IgD-negative memory B cell (primary cell): ENCODE measurements at regions not wholly inside any gene's neighbourhood (a gene's known extent, or its start where the extent isn't known, plus 50 kb on each side); places are given as distances from the start of the nearest gene placed in this dataset.
"Not testable (repeated sequence)": the region's sequence is repeated elsewhere in the genome, so short reads cannot be mapped to it uniquely, and the experiment has no call there.

Experiments used
- H3K27ac Mint-ChIP-seq, 3 donors: one replicate each; pipeline ENCODE4 v1.8.0; 2020 to 2022; ENCODE audit warnings: mild to moderate bottlenecking in 3 of 3, mixed read lengths in 3 of 3, moderate library complexity in 1 of 3
- H3K27me3 Mint-ChIP-seq: one replicate; pipeline ENCODE4 v1.8.0; 2021; ENCODE audit warnings: mixed read lengths
- H3K36me3 Mint-ChIP-seq: one replicate; pipeline ENCODE4 v1.8.0; 2020; ENCODE audit warnings: mild to moderate bottlenecking, mixed read lengths
- H3K4me1 Mint-ChIP-seq, 3 donors: one replicate each; pipeline ENCODE4 v1.8.0; 2020 to 2022; ENCODE audit warnings: mixed read lengths in 3 of 3, mild to moderate bottlenecking in 1 of 3
- H3K4me3 Mint-ChIP-seq, 4 donors: one replicate each; pipeline ENCODE4 v1.8.0; 2020 to 2022; ENCODE audit warnings: mild to moderate bottlenecking in 4 of 4, mixed read lengths in 4 of 4, moderate library complexity in 3 of 4
- H3K9me3 Mint-ChIP-seq, 3 donors: one replicate each; pipeline ENCODE4 v1.8.0; 2020 to 2021; ENCODE audit warnings: mixed read lengths in 3 of 3, mild to moderate bottlenecking in 1 of 3

- H3K36me3 Mint-ChIP-seq = no peaks in the 10 kb centered on the region
- H3K9me3 Mint-ChIP-seq = peaks cover 0 to 2% (median 2%) of the 10 kb centered on the region in 3 donors
- H3K4me3 Mint-ChIP-seq = no peak overlapping the region
- H3K27me3 Mint-ChIP-seq = no peaks in the 10 kb centered on the region
- H3K27ac Mint-ChIP-seq = no peak overlapping the region
- H3K4me1 Mint-ChIP-seq = peaks cover 0 to 1% (median 0%) of the 10 kb centered on the region in 3 donors
Measured at GRCh38 chr1:209162651-209163050, 420.9 kb upstream of the CAMK1G start.

GRCh38 chr1:209168204-209168603 lies 415.3 kb upstream of the CAMK1G start:
- Mint-ChIP-seq H3K4me1 (peaks cover 0 to 1% (median 0%) of the 10 kb centered on the region in 3 donors), H3K27ac (no peak overlapping the region), H3K27me3 (no peaks in the 10 kb centered on the region), H3K36me3 (no peaks in the 10 kb centered on the region), H3K4me3 (no peak overlapping the region), H3K9me3 (peaks cover 0 to 7% (median 3%) of the 10 kb centered on the region in 3 donors)

- H3K36me3 Mint-ChIP-seq = no peaks in the 10 kb centered on the region
- no peaks in the 10 kb centered on the region for H3K27me3 Mint-ChIP-seq
- peaks cover 0 to 1% (median 0%) of the 10 kb centered on the region in 3 donors for H3K4me1 Mint-ChIP-seq
- H3K9me3 Mint-ChIP-seq = peaks cover 2 to 10% (median 3%) of the 10 kb centered on the region in 3 donors
- no peak overlapping the region for H3K27ac Mint-ChIP-seq
- H3K4me3 Mint-ChIP-seq = no peak overlapping the region
Measured at GRCh38 chr1:209171151-209171550, 412.4 kb upstream of the CAMK1G start.

- no peak overlapping the region for H3K27ac Mint-ChIP-seq
- H3K4me3 Mint-ChIP-seq = no peak overlapping the region
- H3K9me3 Mint-ChIP-seq = peaks cover 2 to 8% (median 3%) of the 10 kb centered on the region in 3 donors
- no peaks in the 10 kb centered on the region for H3K27me3 Mint-ChIP-seq
- H3K4me1 Mint-ChIP-seq = peaks cover 0 to 1% (median 0%) of the 10 kb centered on the region in 3 donors
- H3K36me3 Mint-ChIP-seq = no peaks in the 10 kb centered on the region
Measured at GRCh38 chr1:209172286-209172685, 411.2 kb upstream of the CAMK1G start.

- not testable (repeated sequence) for H3K36me3 Mint-ChIP-seq, H3K27ac Mint-ChIP-seq, H3K4me3 Mint-ChIP-seq, H3K27me3 Mint-ChIP-seq, H3K9me3 Mint-ChIP-seq, H3K4me1 Mint-ChIP-seq
Measured at GRCh38 chr1:209172792-209173542, 410.5 kb upstream of the CAMK1G start.

- not testable (repeated sequence) for H3K27me3 Mint-ChIP-seq, H3K36me3 Mint-ChIP-seq, H3K4me1 Mint-ChIP-seq, H3K4me3 Mint-ChIP-seq, H3K27ac Mint-ChIP-seq
- peaks cover 2 to 12% (median 8%) of the 10 kb centered on the region in 3 donors for H3K9me3 Mint-ChIP-seq
Measured at GRCh38 chr1:209173796-209174195, 409.7 kb upstream of the CAMK1G start.

GRCh38 chr1:209176866-209177430 lies 406.6 kb upstream of the CAMK1G start:
- no peaks in the 10 kb centered on the region for H3K36me3 Mint-ChIP-seq
- H3K27ac Mint-ChIP-seq = no peak overlapping the region
- H3K4me1 Mint-ChIP-seq = peaks cover 0 to 1% (median 0%) of the 10 kb centered on the region in 3 donors
- H3K9me3 Mint-ChIP-seq = peaks cover 2 to 21% (median 13%) of the 10 kb centered on the region in 3 donors
- no peak overlapping the region for H3K4me3 Mint-ChIP-seq
- no peaks in the 10 kb centered on the region for H3K27me3 Mint-ChIP-seq

- Mint-ChIP-seq H3K9me3 (peaks cover 9 to 25% (median 16%) of the 10 kb centered on the region in 3 donors), H3K27me3 (no peaks in the 10 kb centered on the region)
Measured at GRCh38 chr1:209183195-209183594, 400.3 kb upstream of the CAMK1G start.

GRCh38 chr1:209187589-209187988 lies 395.9 kb upstream of the CAMK1G start:
- Mint-ChIP-seq H3K27me3 (no peaks in the 10 kb centered on the region), H3K4me3 (no peak overlapping the region), H3K4me1 (no peaks in the 10 kb centered on the region), H3K27ac (no peak overlapping the region), H3K9me3 (peaks cover 4 to 12% (median 8%) of the 10 kb centered on the region in 3 donors), H3K36me3 (no peaks in the 10 kb centered on the region)

More at GRCh38 chr1:209183195-209183594, 400.3 kb upstream of the CAMK1G start:
- Mint-ChIP-seq H3K36me3 (no peaks in the 10 kb centered on the region), H3K27ac (no peak overlapping the region), H3K4me1 (no peaks in the 10 kb centered on the region), H3K4me3 (no peak overlapping the region)

GRCh38 chr1:209190591-209191261 lies 392.8 kb upstream of the CAMK1G start:
- no peaks in the 10 kb centered on the region for H3K36me3 Mint-ChIP-seq
- H3K27ac Mint-ChIP-seq = no peak overlapping the region
- H3K4me3 Mint-ChIP-seq = no peak overlapping the region
- no peaks in the 10 kb centered on the region for H3K27me3 Mint-ChIP-seq
- no peaks in the 10 kb centered on the region for H3K4me1 Mint-ChIP-seq
- peaks cover 2 to 15% (median 6%) of the 10 kb centered on the region in 3 donors for H3K9me3 Mint-ChIP-seq

GRCh38 chr1:209191262-209191634 lies 392.3 kb upstream of the CAMK1G start:
- Mint-ChIP-seq H3K36me3 (no peaks in the 10 kb centered on the region), H3K27me3 (no peaks in the 10 kb centered on the region), H3K9me3 (peaks cover 2 to 20% (median 12%) of the 10 kb centered on the region in 3 donors), H3K4me3 (no peak overlapping the region), H3K27ac (no peak overlapping the region), H3K4me1 (no peaks in the 10 kb centered on the region)

GRCh38 chr1:209196140-209196539 lies 387.4 kb upstream of the CAMK1G start:
- H3K9me3 Mint-ChIP-seq = peaks cover 3 to 33% (median 25%) of the 10 kb centered on the region in 3 donors
- H3K27me3 Mint-ChIP-seq = no peaks in the 10 kb centered on the region
- no peak overlapping the region for H3K4me3 Mint-ChIP-seq
- no peak overlapping the region for H3K27ac Mint-ChIP-seq
- no peaks in the 10 kb centered on the region for H3K4me1 Mint-ChIP-seq
- peaks cover 2% of the 10 kb centered on the region for H3K36me3 Mint-ChIP-seq

GRCh38 chr1:209198961-209199750 lies 384.4 kb upstream of the CAMK1G start:
- peaks cover 2% of the 10 kb centered on the region for H3K36me3 Mint-ChIP-seq

GRCh38 chr1:209199822-209200221 lies 383.7 kb upstream of the CAMK1G start:
- Mint-ChIP-seq H3K27ac (no peak overlapping the region), H3K27me3 (no peaks in the 10 kb centered on the region), H3K4me3 (no peak overlapping the region), H3K9me3 (peaks cover 3 to 25% (median 21%) of the 10 kb centered on the region in 3 donors), H3K4me1 (no peaks in the 10 kb centered on the region), H3K36me3 (peaks cover 2% of the 10 kb centered on the region)

More at GRCh38 chr1:209198961-209199750, 384.4 kb upstream of the CAMK1G start:
- Mint-ChIP-seq H3K27me3 (no peaks in the 10 kb centered on the region), H3K4me3 (no peak overlapping the region), H3K9me3 (peaks cover 3 to 26% (median 21%) of the 10 kb centered on the region in 3 donors), H3K4me1 (no peaks in the 10 kb centered on the region), H3K27ac (no peak overlapping the region)

- H3K27me3 Mint-ChIP-seq, H3K9me3 Mint-ChIP-seq, H3K27ac Mint-ChIP-seq: not testable (repeated sequence)
Measured at GRCh38 chr1:209202321-209202720, 381.2 kb upstream of the CAMK1G start.

More at GRCh38 chr1:209202321-209202720, 381.2 kb upstream of the CAMK1G start:
- not testable (repeated sequence) for H3K4me3 Mint-ChIP-seq, H3K36me3 Mint-ChIP-seq, H3K4me1 Mint-ChIP-seq
